ENCODE measurements at regions not wholly inside any gene's neighbourhood (a gene's known extent, or its start where the extent isn't known, plus 50 kb on each side); places are given as distances from the start of the nearest gene placed in this dataset.

- TF ChIP-seq ZNF30 (CRISPR knock-in tag; IDR thresholded peaks at IDR 0.05): no peak
Measured at GRCh38 chr16:48102083-48103008, 53.4 kb downstream of the ABCC12 start (continued).

GRCh38 chr16:48101069-48101674 is 54.6 kb downstream of the ABCC12 start:
- Histone ChIP-seq H3K27me3 (ENCODE audit: control insufficient read depth in 1 of 2, insufficient read depth in 2 of 2, low read length in 2 of 2) (peaks cover 0 to 29% of the 10 kb centered on the region in 2 experiments; a peak in 2 of 5 replicates), H3K9ac (ENCODE audit: insufficient read depth, low read depth, low read length) (no peak overlapping the region), H3K4me3 (replicated peaks in 1 of 3; ENCODE audit: insufficient read depth in 1 of 3, low read depth in 2 of 3, low read length in 3 of 3) (no peak overlapping the region), H3K36me3 (replicated peaks in 1 of 2; ENCODE audit: control insufficient read depth in 1 of 2, insufficient read depth in 2 of 2, low read length in 2 of 2) (no peaks in the 10 kb centered on the region), H4K20me1 (ENCODE audit: insufficient read depth, low read length) (no peaks in the 10 kb centered on the region), H3K4me1 (ENCODE audit: insufficient read depth, low read length) (peaks cover 14% of the 10 kb centered on the region; the same call in 1 of the 2 replicates), H3K27ac (ENCODE audit: extremely low read length, insufficient read depth, low read length) (no peak overlapping the region), H3K79me2 (ENCODE audit: insufficient read depth, low read length) (no peaks in the 10 kb centered on the region), H3K9me3 (ENCODE audit: low read length) (no peaks in the 10 kb centered on the region), H3K4me2 (ENCODE audit: low read depth, low read length) (no peak overlapping the region), H2AFZ (ENCODE audit: low read length) (no peak overlapping the region)
- intact Hi-C loops (cut with micrococcal nuclease; ENCODE audit: unreplicated experiment): no loop called here
- ChIA-PET CTCF (ENCODE audit: low intra/inter-chr PET ratio, low total read pairs) (no interaction called here), POLR2A (no interaction called here)
- no peak for TF ChIP-seq ZNF7 (CRISPR knock-in tag; IDR thresholded peaks at IDR 0.05)
- TF ChIP-seq ZNF3 (CRISPR knock-in tag; IDR thresholded peaks at IDR 0.05): no peak
- TF ChIP-seq ZNF337 (CRISPR knock-in tag; IDR thresholded peaks at IDR 0.05; ENCODE audit: borderline replicate concordance, low read depth): no peak
- TF ChIP-seq KDM2A (CRISPR knock-in tag; IDR thresholded peaks at IDR 0.05; ENCODE audit: borderline replicate concordance, low read depth): no peak
- no peak for TF ChIP-seq TARDBP (CRISPR knock-in tag; IDR thresholded peaks at IDR 0.05)
- TF ChIP-seq ZNF674 (CRISPR knock-in tag; IDR thresholded peaks at IDR 0.05; ENCODE audit: low read depth): no peak
- TF ChIP-seq SMARCC2 (IDR thresholded peaks at IDR 0.05): no peak
- TF ChIP-seq FOSL1 (CRISPR knock-in tag; IDR thresholded peaks at IDR 0.05; ENCODE audit: borderline replicate concordance): no peak
- no peak for TF ChIP-seq ZNF704 (CRISPR knock-in tag; IDR thresholded peaks at IDR 0.05; ENCODE audit: borderline replicate concordance)
- TF ChIP-seq SMAD9 (CRISPR knock-in tag; IDR thresholded peaks at IDR 0.05): no peak
- no peak for TF ChIP-seq GLI4 (CRISPR knock-in tag; IDR thresholded peaks at IDR 0.05; ENCODE audit: borderline replicate concordance)
- in situ Hi-C loops (cut with HindIII; ENCODE audit: extremely low pct_ligation_motif_present, low pct_unique_long_range_greater_than_20kb): no loop called here
- DNase-seq (ENCODE audit: low spot score): no peak
- BruUV-seq (replicated peaks): no TSS peak
- no peak for ATAC-seq
- WGBS (ENCODE audit: low lambda C conversion rate): 59% methylated on average over 13 of the region's 13 CpGs
- FAIRE-seq: no peak
